HCT116 (cell line): ENCODE measurements at regions not wholly inside any gene's neighbourhood (a gene's known extent, or its start where the extent isn't known, plus 50 kb on each side); places are given as distances from the start of the nearest gene placed in this dataset.

ENCODE experiments used
- ATAC-seq: fragments of 200-7000 bp; cut with Tn5 transposase; 2 replicates; pipeline ENCODE4 v1.9.1; 2020; ENCODE audit warnings: mild to moderate bottlenecking, moderate library complexity
- BruUV-seq: library from RNA; stranded (reverse); fragments of 400-500 nt; replicated peaks from 2 replicates; lab custom pipeline; 2021; lab: Mats Ljungman, UMichigan
- CTCF ChIA-PET: fragments of 300-600 bp; sonication (Branson Sonifier 250); formaldehyde crosslinking; loops from one replicate; lab custom pipeline; 2021; ENCODE audit warnings: antibody characterized with exemption; lab: Charles Lee
- POLR2A ChIA-PET: fragments of 300-600, 350-600 bp; sonication (Branson Sonifier 250); formaldehyde crosslinking; loops from one replicate; lab custom pipeline; 2021; ENCODE audit warnings: antibody characterized with exemption; lab: Charles Lee
- RAD21 ChIA-PET, 2 experiments: fragments of 300-600 bp; sonication (Branson Sonifier 250); formaldehyde crosslinking; loops; one replicate each; lab custom pipeline; 2023; ENCODE audit warnings: low total read pairs in 2 of 2; ENCODE audit not compliant: uncharacterized antibody in 2 of 2, unreplicated experiment in 2 of 2, low non-redundant PET in 1 of 2; lab: Charles Lee
- DNase-seq: peaks from one replicate; pipeline ENCODE4 v3.0.0-alpha.2; 2010; ENCODE audit warnings: low read depth, low spot score
- H2AFZ ChIP-seq: fragments of 200-600 bp; shearing (Covaris generic), sonication (generic); 2 replicates; pipeline ENCODE4 v1.6.1; 2017; ENCODE audit warnings: low read depth, mixed run types, mixed read lengths, antibody characterized with exemption, low read length; ENCODE audit not compliant: poor library complexity, severe bottlenecking
- H3K27ac ChIP-seq: 2 replicates; pipeline ENCODE4 v1.5.1; 2012; ENCODE audit warnings: low read depth, low read length
- H3K27me3 ChIP-seq: fragments of 200-600 bp; sonication (generic); 2 replicates; pipeline ENCODE4 v1.6.1; 2016; ENCODE audit warnings: mixed run types, low read length, mixed read lengths; ENCODE audit not compliant: insufficient read depth
- H3K36me3 ChIP-seq, 2 experiments: fragments of 200-500 bp in 1 of 2; fragments of 200-600 bp in 1 of 2; sonication (Bioruptor generic) in 1 of 2; sonication (generic) in 1 of 2; 2 replicates each; pipeline versions ENCODE4 v1.5.1 to v1.6.1; 2014 to 2016; ENCODE audit warnings: low read length in 2 of 2, inconsistent platforms in 1 of 2, mixed read lengths in 1 of 2, mixed run types in 1 of 2; ENCODE audit not compliant: insufficient read depth in 2 of 2, control insufficient read depth in 1 of 2
- H3K4me1 ChIP-seq, 2 experiments: fragments of 200-600 bp in 1 of 2; sonication (generic) in 1 of 2; 2 replicates each; pipeline versions ENCODE4 v1.5.1 to v1.6.1; 2012 to 2017; ENCODE audit warnings: low read length in 2 of 2, inconsistent platforms in 1 of 2, mild to moderate bottlenecking in 1 of 2, mixed read lengths in 1 of 2, mixed run types in 1 of 2, moderate library complexity in 1 of 2; ENCODE audit not compliant: insufficient read depth in 2 of 2, control insufficient read depth in 1 of 2
- H3K4me2 ChIP-seq: fragments of 200-600 bp; sonication (generic); 2 replicates; pipeline ENCODE4 v1.6.1; 2017; ENCODE audit warnings: mixed run types, low read length, mixed read lengths
- H3K4me3 ChIP-seq, 2 experiments: fragments of 200-600 bp in 1 of 2; sonication (generic) in 1 of 2; replicated peaks in 1 of 2; 2 replicates each; pipeline ENCODE4 v1.5.1; 2011 to 2016; ENCODE audit warnings: low read length in 2 of 2, control low read depth in 1 of 2, low read depth in 1 of 2, mild to moderate bottlenecking in 1 of 2, mixed read lengths in 1 of 2, mixed run types in 1 of 2
- H3K79me2 ChIP-seq: fragments of 200-600 bp; sonication (generic); 2 replicates; pipeline ENCODE4 v1.6.1; 2017; ENCODE audit warnings: mild to moderate bottlenecking, mixed run types, low read length, moderate library complexity, mixed read lengths; ENCODE audit not compliant: insufficient read depth
- H3K9ac ChIP-seq: fragments of 200-600 bp; sonication (generic); 2 replicates; pipeline ENCODE4 v1.6.1; 2016; ENCODE audit warnings: low read length, mixed read lengths
- H3K9me2 ChIP-seq: fragments of 200-600 bp; sonication (generic), shearing (Covaris generic); 2 replicates; pipeline ENCODE4 v1.6.1; 2017; ENCODE audit warnings: mixed run types, mild to moderate bottlenecking, moderate library complexity; ENCODE audit not compliant: insufficient read depth
- H3K9me3 ChIP-seq, 2 experiments: fragments of 200-500 bp in 1 of 2; fragments of 200-600 bp in 1 of 2; sonication (Bioruptor generic) in 1 of 2; sonication (generic) in 1 of 2; 2 replicates each; pipeline ENCODE4 v1.6.1; 2014 to 2017; ENCODE audit warnings: low read length in 2 of 2, mixed read lengths in 2 of 2, inconsistent platforms in 1 of 2, low read depth in 1 of 2, mild to moderate bottlenecking in 1 of 2, mixed run types in 1 of 2, moderate library complexity in 1 of 2; ENCODE audit not compliant: control insufficient read depth in 1 of 2, insufficient read depth in 1 of 2
- H4K20me1 ChIP-seq: fragments of 200-600 bp; sonication (generic), shearing (Covaris generic); 2 replicates; pipeline ENCODE4 v1.6.1; 2017; ENCODE audit warnings: mixed run types, mild to moderate bottlenecking, moderate library complexity; ENCODE audit not compliant: insufficient read depth
- CEBPB ChIP-seq: IDR thresholded peaks from 2 replicates; pipeline ENCODE4 v1.6.1; 2012; ENCODE audit warnings: low read depth
- EGR1 ChIP-seq: IDR thresholded peaks from 2 replicates; pipeline ENCODE4 v1.6.1; 2012; ENCODE audit warnings: low read depth
- ELF1 ChIP-seq: IDR thresholded peaks from 2 replicates; pipeline ENCODE4 v1.6.1; 2012; ENCODE audit warnings: low read depth, borderline replicate concordance
- EZH2 ChIP-seq: fragments of 200-600 bp; sonication (generic); IDR thresholded peaks from 2 replicates; pipeline ENCODE4 v1.6.1; 2017; ENCODE audit warnings: antibody characterized with exemption, mixed run types
- POLR2A ChIP-seq: IDR thresholded peaks from 2 replicates; pipeline ENCODE4 v1.7.0; 2011; ENCODE audit warnings: borderline replicate concordance; ENCODE audit not compliant: insufficient read depth, insufficient read length; ENCODE audit errors: extremely low read depth
- POLR2AphosphoS5 ChIP-seq: IDR thresholded peaks from 2 replicates; pipeline ENCODE4 v1.6.1; 2011; ENCODE audit warnings: mild to moderate bottlenecking, low read depth, low read length, moderate library complexity
- RAD21 ChIP-seq: IDR thresholded peaks from 2 replicates; pipeline ENCODE4 v1.6.1; 2012; ENCODE audit warnings: low read depth, mild to moderate bottlenecking
- SIN3A ChIP-seq: IDR thresholded peaks from 2 replicates; pipeline ENCODE4 v1.6.1; 2012; ENCODE audit warnings: low read depth
- TCF7L2 ChIP-seq: IDR thresholded peaks from 2 replicates; pipeline ENCODE4 v1.7.0; 2011; ENCODE audit warnings: borderline replicate concordance, inconsistent platforms; ENCODE audit not compliant: insufficient read depth, insufficient read length; ENCODE audit errors: extremely low read depth
- YY1 ChIP-seq: IDR thresholded peaks from 2 replicates; pipeline ENCODE4 v1.6.1; 2011; ENCODE audit warnings: low read length, low read depth, moderate library complexity, mild to moderate bottlenecking; ENCODE audit not compliant: insufficient replicate concordance; ENCODE audit errors: extremely low read depth
- ZFX ChIP-seq: fragments of 450-650 bp; IDR thresholded peaks from 2 replicates; pipeline ENCODE4 v1.6.1; 2017
- ZNF274 ChIP-seq: fragments of 200-500 bp; sonication (Bioruptor generic); IDR thresholded peaks from 2 replicates; pipeline ENCODE4 v1.6.1; 2014; ENCODE audit warnings: mild to moderate bottlenecking, low read depth, low read length, inconsistent platforms
- intact Hi-C: fragments of 100-400 bp; cut with micrococcal nuclease; formaldehyde crosslinking; loops from 2 replicates; pipeline ENCODE4 v1.10.0; 2022
- TF ChIP-seq, protein P1 (sequence below): IDR thresholded peaks from 2 replicates; pipeline ENCODE4 v1.6.1; 2011; ENCODE audit warnings: mild to moderate bottlenecking, low read length, moderate library complexity; ENCODE audit not compliant: insufficient replicate concordance; ENCODE audit errors: extremely low read depth
- TF ChIP-seq, protein P2 (sequence below), 3 experiments: fragments of 200-600 bp in 1 of 3; sonication (generic) in 1 of 3; IDR thresholded peaks in 2 of 3; conservative IDR thresholded peaks in 1 of 3; 2 replicates each; pipeline ENCODE4 v1.5.1; 2012 to 2017; ENCODE audit warnings: low read depth in 2 of 3, low read length in 2 of 3, antibody characterized with exemption in 1 of 3, borderline replicate concordance in 1 of 3, control low read depth in 1 of 3, mild to moderate bottlenecking in 1 of 3, mixed read lengths in 1 of 3, mixed run types in 1 of 3, moderate library complexity in 1 of 3; ENCODE audit not compliant: insufficient read depth in 1 of 3
- TF ChIP-seq, protein P3 (sequence below): IDR thresholded peaks from 2 replicates; pipeline ENCODE4 v1.6.1; 2012

DNA sequence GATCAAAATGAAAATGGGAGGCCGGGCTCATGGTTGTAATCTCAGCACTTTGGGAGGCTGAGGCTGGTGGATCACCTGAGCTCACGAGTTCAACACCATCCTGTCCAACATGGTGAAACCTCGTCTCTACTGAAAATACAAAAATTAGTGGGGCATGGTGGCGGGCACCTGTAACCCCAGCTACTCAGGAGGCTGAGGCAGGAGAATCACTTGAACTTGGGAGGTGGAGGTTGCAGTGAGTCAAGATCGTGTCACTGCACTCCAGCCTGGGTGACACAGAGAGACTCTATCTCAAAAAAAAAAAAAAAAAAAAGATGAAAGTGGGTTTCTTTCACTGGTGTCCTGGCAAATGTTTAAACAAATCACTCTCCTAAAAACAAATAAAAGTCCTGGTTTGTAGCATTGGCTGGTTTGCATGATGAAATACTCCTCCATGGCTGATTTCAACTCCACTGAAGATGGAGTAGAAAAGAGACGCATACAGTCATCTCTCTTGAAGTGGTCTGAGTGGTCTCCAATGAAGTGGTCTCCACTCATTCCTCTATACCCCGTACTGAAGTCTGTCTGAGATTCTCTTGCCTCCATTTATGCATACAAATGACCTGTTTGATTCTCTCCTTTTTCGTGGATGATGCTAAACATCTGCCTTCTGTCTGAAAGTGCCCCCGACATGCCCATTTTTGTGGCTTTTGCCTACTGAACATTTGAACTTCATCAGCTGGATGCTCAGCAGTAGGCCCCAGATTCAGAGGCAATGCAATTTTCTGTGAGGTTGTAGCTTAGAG, 153.0 kb upstream of the FAM20A start:
- no peaks in the 10 kb centered on the region for H3K79me2 ChIP-seq
- no peak for DNase-seq
- BruUV-seq: no TSS peak
- no peak overlapping the region for H3K4me2 ChIP-seq
- no peak overlapping the region for H3K9ac ChIP-seq
- no peak overlapping the region for H3K4me3 ChIP-seq
- H3K9me2 ChIP-seq: no peaks in the 10 kb centered on the region
- RAD21 ChIA-PET: no interaction called here
- no peaks in the 10 kb centered on the region for H3K9me3 ChIP-seq
- no peaks in the 10 kb centered on the region for H3K27me3 ChIP-seq
- H3K4me1 ChIP-seq: peaks cover 4 to 5% of the 10 kb centered on the region in 2 experiments; a peak in 3 of 4 replicates
- no peaks in the 10 kb centered on the region for H3K36me3 ChIP-seq
- CTCF ChIA-PET: no interaction called here
- no peaks in the 10 kb centered on the region for H4K20me1 ChIP-seq
- intact Hi-C loops: no loop called here
- POLR2A ChIA-PET: no interaction called here
- H3K27ac ChIP-seq: no peak overlapping the region
- TF ChIP-seq YY1 (no peak), TCF7L2 (no peak), EGR1 (no peak), POLR2A (no peak), RAD21 (no peak), SIN3A (no peak), ZFX (no peak), ZNF274 (no peak), ELF1 (no peak), POLR2AphosphoS5 (no peak), CEBPB (no peak), EZH2 (no peak)
- TF ChIP-seq, protein P1, sequence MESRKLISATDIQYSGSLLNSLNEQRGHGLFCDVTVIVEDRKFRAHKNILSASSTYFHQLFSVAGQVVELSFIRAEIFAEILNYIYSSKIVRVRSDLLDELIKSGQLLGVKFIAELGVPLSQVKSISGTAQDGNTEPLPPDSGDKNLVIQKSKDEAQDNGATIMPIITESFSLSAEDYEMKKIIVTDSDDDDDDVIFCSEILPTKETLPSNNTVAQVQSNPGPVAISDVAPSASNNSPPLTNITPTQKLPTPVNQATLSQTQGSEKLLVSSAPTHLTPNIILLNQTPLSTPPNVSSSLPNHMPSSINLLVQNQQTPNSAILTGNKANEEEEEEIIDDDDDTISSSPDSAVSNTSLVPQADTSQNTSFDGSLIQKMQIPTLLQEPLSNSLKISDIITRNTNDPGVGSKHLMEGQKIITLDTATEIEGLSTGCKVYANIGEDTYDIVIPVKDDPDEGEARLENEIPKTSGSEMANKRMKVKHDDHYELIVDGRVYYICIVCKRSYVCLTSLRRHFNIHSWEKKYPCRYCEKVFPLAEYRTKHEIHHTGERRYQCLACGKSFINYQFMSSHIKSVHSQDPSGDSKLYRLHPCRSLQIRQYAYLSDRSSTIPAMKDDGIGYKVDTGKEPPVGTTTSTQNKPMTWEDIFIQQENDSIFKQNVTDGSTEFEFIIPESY: no peak
- TF ChIP-seq, protein P2, sequence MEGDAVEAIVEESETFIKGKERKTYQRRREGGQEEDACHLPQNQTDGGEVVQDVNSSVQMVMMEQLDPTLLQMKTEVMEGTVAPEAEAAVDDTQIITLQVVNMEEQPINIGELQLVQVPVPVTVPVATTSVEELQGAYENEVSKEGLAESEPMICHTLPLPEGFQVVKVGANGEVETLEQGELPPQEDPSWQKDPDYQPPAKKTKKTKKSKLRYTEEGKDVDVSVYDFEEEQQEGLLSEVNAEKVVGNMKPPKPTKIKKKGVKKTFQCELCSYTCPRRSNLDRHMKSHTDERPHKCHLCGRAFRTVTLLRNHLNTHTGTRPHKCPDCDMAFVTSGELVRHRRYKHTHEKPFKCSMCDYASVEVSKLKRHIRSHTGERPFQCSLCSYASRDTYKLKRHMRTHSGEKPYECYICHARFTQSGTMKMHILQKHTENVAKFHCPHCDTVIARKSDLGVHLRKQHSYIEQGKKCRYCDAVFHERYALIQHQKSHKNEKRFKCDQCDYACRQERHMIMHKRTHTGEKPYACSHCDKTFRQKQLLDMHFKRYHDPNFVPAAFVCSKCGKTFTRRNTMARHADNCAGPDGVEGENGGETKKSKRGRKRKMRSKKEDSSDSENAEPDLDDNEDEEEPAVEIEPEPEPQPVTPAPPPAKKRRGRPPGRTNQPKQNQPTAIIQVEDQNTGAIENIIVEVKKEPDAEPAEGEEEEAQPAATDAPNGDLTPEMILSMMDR (IDR thresholded peaks at IDR 0.05 in 2 of 3, conservative IDR thresholded peaks at IDR 0.05 in 1 of 3; ENCODE audit: borderline replicate concordance in 1 of 3, insufficient read depth in 1 of 3, low read depth in 2 of 3, low read length in 2 of 3): no peak
- TF ChIP-seq, protein P3, sequence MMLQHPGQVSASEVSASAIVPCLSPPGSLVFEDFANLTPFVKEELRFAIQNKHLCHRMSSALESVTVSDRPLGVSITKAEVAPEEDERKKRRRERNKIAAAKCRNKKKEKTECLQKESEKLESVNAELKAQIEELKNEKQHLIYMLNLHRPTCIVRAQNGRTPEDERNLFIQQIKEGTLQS: no peak
- no peak overlapping the region for H2AFZ ChIP-seq
- ATAC-seq: no peak
